PFSK-1 (cell line): ENCODE measurements at regions not wholly inside any gene's neighbourhood (a gene's known extent, or its start where the extent isn't known, plus 50 kb on each side); places are given as distances from the start of the nearest gene placed in this dataset.

ENCODE experiments used
- FOXP2 ChIP-seq: optimal IDR thresholded peaks from 2 replicates; pipeline ENCODE3; 2011; ENCODE audit warnings: borderline replicate concordance, control low read depth, inconsistent platforms; ENCODE audit not compliant: insufficient read depth; ENCODE audit errors: extremely low read length, extremely low read depth
- POLR2AphosphoS5 ChIP-seq: IDR thresholded peaks from 2 replicates; pipeline ENCODE4 v1.6.1; 2012; ENCODE audit warnings: low read depth, mild to moderate bottlenecking, control low read depth, low read length, moderate library complexity
- SIN3A ChIP-seq: IDR thresholded peaks from 2 replicates; pipeline ENCODE4 v1.6.1; 2012; ENCODE audit warnings: mild to moderate bottlenecking, low read length, moderate library complexity, borderline replicate concordance; ENCODE audit not compliant: insufficient read depth
- TAF1 ChIP-seq: IDR thresholded peaks from 2 replicates; pipeline ENCODE4 v1.6.1; 2012; ENCODE audit warnings: low read length, control low read depth, borderline replicate concordance; ENCODE audit not compliant: insufficient read depth
- TF ChIP-seq, protein P1 (sequence below), 2 experiments: IDR thresholded peaks; 2 replicates each; pipeline versions ENCODE4 v1.6.1 to v1.8.0; 2011 to 2012; ENCODE audit warnings: low read depth in 2 of 2, low read length in 2 of 2, control low read depth in 1 of 2, inconsistent platforms in 1 of 2, mild to moderate bottlenecking in 1 of 2, moderate library complexity in 1 of 2; ENCODE audit not compliant: insufficient read depth in 1 of 2

- TF ChIP-seq SIN3A (no peak), POLR2AphosphoS5 (no peak), FOXP2 (no peak), TAF1 (no peak)
- TF ChIP-seq, protein P1, sequence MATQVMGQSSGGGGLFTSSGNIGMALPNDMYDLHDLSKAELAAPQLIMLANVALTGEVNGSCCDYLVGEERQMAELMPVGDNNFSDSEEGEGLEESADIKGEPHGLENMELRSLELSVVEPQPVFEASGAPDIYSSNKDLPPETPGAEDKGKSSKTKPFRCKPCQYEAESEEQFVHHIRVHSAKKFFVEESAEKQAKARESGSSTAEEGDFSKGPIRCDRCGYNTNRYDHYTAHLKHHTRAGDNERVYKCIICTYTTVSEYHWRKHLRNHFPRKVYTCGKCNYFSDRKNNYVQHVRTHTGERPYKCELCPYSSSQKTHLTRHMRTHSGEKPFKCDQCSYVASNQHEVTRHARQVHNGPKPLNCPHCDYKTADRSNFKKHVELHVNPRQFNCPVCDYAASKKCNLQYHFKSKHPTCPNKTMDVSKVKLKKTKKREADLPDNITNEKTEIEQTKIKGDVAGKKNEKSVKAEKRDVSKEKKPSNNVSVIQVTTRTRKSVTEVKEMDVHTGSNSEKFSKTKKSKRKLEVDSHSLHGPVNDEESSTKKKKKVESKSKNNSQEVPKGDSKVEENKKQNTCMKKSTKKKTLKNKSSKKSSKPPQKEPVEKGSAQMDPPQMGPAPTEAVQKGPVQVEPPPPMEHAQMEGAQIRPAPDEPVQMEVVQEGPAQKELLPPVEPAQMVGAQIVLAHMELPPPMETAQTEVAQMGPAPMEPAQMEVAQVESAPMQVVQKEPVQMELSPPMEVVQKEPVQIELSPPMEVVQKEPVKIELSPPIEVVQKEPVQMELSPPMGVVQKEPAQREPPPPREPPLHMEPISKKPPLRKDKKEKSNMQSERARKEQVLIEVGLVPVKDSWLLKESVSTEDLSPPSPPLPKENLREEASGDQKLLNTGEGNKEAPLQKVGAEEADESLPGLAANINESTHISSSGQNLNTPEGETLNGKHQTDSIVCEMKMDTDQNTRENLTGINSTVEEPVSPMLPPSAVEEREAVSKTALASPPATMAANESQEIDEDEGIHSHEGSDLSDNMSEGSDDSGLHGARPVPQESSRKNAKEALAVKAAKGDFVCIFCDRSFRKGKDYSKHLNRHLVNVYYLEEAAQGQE (IDR thresholded peaks at IDR 0.05; ENCODE audit: insufficient read depth in 1 of 2, low read depth in 2 of 2, low read length in 2 of 2) = no peak
These were observed 78.3 kb upstream of the KCNK2 start for GRCh38 chr1:215004121-215004827.

DNA sequence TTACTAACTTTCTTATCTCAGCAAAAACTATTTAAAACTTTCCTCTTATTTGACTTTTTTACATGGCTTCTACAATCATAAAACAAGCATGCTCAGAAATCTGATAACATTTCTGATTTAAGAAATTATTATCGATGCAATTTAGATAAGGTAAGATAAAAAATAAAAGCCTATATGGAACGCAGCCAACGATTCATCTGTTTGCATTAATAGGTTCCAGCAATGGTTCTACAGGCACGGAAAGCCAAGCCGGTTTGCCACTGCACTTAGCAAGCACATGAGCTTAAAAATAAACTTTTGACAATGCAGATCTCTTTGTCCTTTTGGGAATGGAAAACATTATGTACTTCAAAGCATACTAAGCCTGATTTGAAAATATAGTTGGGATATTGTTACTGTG lies 77.5 kb upstream of the KCNK2 start:
- TF ChIP-seq SIN3A (no peak), TAF1 (no peak), FOXP2 (no peak), POLR2AphosphoS5 (no peak)
- TF ChIP-seq, protein P1 (IDR thresholded peaks at IDR 0.05; ENCODE audit: insufficient read depth in 1 of 2, low read depth in 2 of 2, low read length in 2 of 2) = no peak

- TF ChIP-seq, protein P1 (IDR thresholded peaks at IDR 0.05; ENCODE audit: insufficient read depth in 1 of 2, low read depth in 2 of 2, low read length in 2 of 2) = no peak
- TF ChIP-seq TAF1 (no peak), POLR2AphosphoS5 (no peak), FOXP2 (no peak)
These were observed 76.7 kb upstream of the KCNK2 start for GRCh38 chr1:215005656-215006345.

DNA sequence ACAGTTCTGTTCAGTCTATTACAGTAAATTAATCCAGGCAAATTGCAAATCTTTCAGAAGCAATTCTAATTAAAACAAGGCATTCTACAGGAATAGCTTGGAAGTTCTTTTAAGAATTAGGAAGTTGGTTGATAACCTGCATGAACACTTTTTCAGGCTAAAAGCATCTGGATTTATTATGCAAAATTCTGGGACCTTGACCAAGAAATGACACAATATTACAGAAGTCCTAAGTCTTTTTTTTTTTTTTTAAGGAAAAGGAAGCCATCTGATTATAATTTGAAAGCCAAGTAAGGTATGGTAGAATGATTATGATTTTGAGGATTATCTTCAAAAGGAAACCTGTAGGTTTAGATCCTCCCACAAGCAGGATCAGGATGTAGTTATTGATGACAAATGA lies 74.7 kb upstream of the KCNK2 start:
- TF ChIP-seq SIN3A = no peak

GRCh38 chr1:215018555-215018954 lies 64.0 kb upstream of the KCNK2 start:
- TF ChIP-seq TAF1 = no peak
- TF ChIP-seq, protein P1 (IDR thresholded peaks at IDR 0.05; ENCODE audit: insufficient read depth in 1 of 2, low read depth in 2 of 2, low read length in 2 of 2) = no peak
- TF ChIP-seq POLR2AphosphoS5 = no peak
- no peak for TF ChIP-seq SIN3A
- no peak for TF ChIP-seq FOXP2
